A673 (cell line): ENCODE measurements at regions not wholly inside any gene's neighbourhood (a gene's known extent, or its start where the extent isn't known, plus 50 kb on each side); places are given as distances from the start of the nearest gene placed in this dataset.

Experiments used
- BruUV-seq: library from RNA; stranded (reverse); fragments of 400-500 nt; replicated peaks from 2 replicates; lab custom pipeline; 2021; lab: Mats Ljungman, UMichigan
- CTCF ChIA-PET: fragments of 300-600 bp; sonication (Branson Sonifier 250); formaldehyde crosslinking; loops from one replicate; lab custom pipeline; 2022; ENCODE audit warnings: antibody characterized with exemption; lab: Charles Lee
- POLR2A ChIA-PET: fragments of 300-600 bp; sonication (Branson Sonifier 250); formaldehyde crosslinking; loops from one replicate; lab custom pipeline; 2022; ENCODE audit warnings: antibody characterized with exemption; ENCODE audit not compliant: low non-redundant PET; lab: Charles Lee
- DNase-seq: peaks from one replicate; pipeline ENCODE4 v3.0.0-alpha.2; 2015; ENCODE audit warnings: low spot score
- H3K27ac ChIP-seq: fragments of 200-600 bp; sonication (generic); 2 replicates; pipeline ENCODE4 v1.5.1; 2016; ENCODE audit warnings: mixed run types, low read depth, mild to moderate bottlenecking, mixed read lengths, antibody characterized with exemption, low read length; ENCODE audit not compliant: poor library complexity, severe bottlenecking
- H3K27me3 ChIP-seq: fragments of 200-600 bp; sonication (generic); replicated peaks from 2 replicates; pipeline ENCODE4 v1.6.1; 2017; ENCODE audit warnings: mixed run types, low read depth, mild to moderate bottlenecking, mixed read lengths, antibody characterized with exemption, low read length; ENCODE audit not compliant: insufficient read depth, poor library complexity
- H3K36me3 ChIP-seq: fragments of 200-600 bp; sonication (generic); 2 replicates; pipeline ENCODE4 v1.6.1; 2016; ENCODE audit warnings: mixed run types, mild to moderate bottlenecking, mixed read lengths, antibody characterized with exemption, low read length; ENCODE audit not compliant: insufficient read depth, poor library complexity, severe bottlenecking
- H3K4me1 ChIP-seq: fragments of 200-600 bp; sonication (generic); 2 replicates; pipeline ENCODE4 v1.6.1; 2017; ENCODE audit warnings: mixed run types, mild to moderate bottlenecking, mixed read lengths, antibody characterized with exemption, low read length; ENCODE audit not compliant: insufficient read depth, poor library complexity, severe bottlenecking
- H3K4me3 ChIP-seq: fragments of 200-600 bp; sonication (generic); 2 replicates; pipeline ENCODE4 v1.5.1; 2016; ENCODE audit warnings: low read depth, mixed run types, mild to moderate bottlenecking, mixed read lengths, low read length; ENCODE audit not compliant: poor library complexity, severe bottlenecking
- H3K9me3 ChIP-seq: fragments of 200-600 bp; sonication (generic); 2 replicates; pipeline ENCODE4 v1.6.1; 2016; ENCODE audit warnings: mixed run types, low read depth, mild to moderate bottlenecking, mixed read lengths, antibody characterized with exemption, low read length; ENCODE audit not compliant: poor library complexity, severe bottlenecking
- EZH2 ChIP-seq: fragments of 200-600 bp; sonication (generic); IDR thresholded peaks from 2 replicates; pipeline ENCODE4 v1.6.1; 2017; ENCODE audit warnings: borderline replicate concordance, low read depth, mild to moderate bottlenecking, mixed read lengths, antibody characterized with exemption, low read length; ENCODE audit not compliant: poor library complexity, severe bottlenecking
- intact Hi-C: fragments of 100-400 bp; cut with micrococcal nuclease; formaldehyde crosslinking; loops from one replicate; pipeline ENCODE4 v1.10.0; 2022; ENCODE audit not compliant: unreplicated experiment
- TF ChIP-seq, protein P1 (sequence below): fragments of 300-800, 200-600 bp; sonication (generic); conservative IDR thresholded peaks from 2 replicates; pipeline ENCODE4 v1.5.1; 2017; ENCODE audit warnings: low read depth, mild to moderate bottlenecking, antibody characterized with exemption, low read length, moderate library complexity, mixed read lengths

GRCh38 chr11:130613396-130613795 lies 165.0 kb downstream of the ADAMTS15 start:
- Histone ChIP-seq H3K9me3 (no peaks in the 10 kb centered on the region), H3K36me3 (no peaks in the 10 kb centered on the region), H3K4me3 (no peak overlapping the region), H3K27ac (no peak overlapping the region), H3K27me3 (peaks cover 9% of the 10 kb centered on the region), H3K4me1 (no peaks in the 10 kb centered on the region)
- no peak for DNase-seq
- ChIA-PET POLR2A (no interaction called here), CTCF (no interaction called here)
- TF ChIP-seq, protein P1, sequence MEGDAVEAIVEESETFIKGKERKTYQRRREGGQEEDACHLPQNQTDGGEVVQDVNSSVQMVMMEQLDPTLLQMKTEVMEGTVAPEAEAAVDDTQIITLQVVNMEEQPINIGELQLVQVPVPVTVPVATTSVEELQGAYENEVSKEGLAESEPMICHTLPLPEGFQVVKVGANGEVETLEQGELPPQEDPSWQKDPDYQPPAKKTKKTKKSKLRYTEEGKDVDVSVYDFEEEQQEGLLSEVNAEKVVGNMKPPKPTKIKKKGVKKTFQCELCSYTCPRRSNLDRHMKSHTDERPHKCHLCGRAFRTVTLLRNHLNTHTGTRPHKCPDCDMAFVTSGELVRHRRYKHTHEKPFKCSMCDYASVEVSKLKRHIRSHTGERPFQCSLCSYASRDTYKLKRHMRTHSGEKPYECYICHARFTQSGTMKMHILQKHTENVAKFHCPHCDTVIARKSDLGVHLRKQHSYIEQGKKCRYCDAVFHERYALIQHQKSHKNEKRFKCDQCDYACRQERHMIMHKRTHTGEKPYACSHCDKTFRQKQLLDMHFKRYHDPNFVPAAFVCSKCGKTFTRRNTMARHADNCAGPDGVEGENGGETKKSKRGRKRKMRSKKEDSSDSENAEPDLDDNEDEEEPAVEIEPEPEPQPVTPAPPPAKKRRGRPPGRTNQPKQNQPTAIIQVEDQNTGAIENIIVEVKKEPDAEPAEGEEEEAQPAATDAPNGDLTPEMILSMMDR, result no peak
- no peak for TF ChIP-seq EZH2
- intact Hi-C loops, result no loop called here
- no TSS peak for BruUV-seq

DNA sequence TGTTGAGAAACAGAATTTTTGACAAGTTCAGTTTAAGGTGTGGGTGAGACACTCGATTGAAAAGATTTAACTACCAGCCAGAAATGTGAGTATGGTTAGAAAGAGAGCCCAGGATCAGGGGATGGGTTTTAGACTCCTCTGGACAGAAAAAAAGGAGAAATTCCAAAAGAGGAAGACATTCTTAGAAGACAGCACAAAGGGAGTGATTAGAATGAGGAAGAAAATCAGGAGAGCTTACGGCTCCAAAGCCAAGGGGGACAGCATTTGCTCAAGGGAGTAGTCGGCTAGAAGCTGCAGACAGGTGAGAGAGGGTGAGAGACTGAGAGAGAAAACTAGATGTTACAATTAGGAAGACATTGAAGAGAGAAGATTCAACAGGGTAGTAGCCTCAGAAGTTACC lies 166.1 kb downstream of the ADAMTS15 start:
- ChIA-PET POLR2A (no interaction called here), CTCF (no interaction called here)
- H3K36me3 ChIP-seq, result no peaks in the 10 kb centered on the region
- DNase-seq, result no peak
- no peaks in the 10 kb centered on the region for H3K9me3 ChIP-seq
- H3K27me3 ChIP-seq, result peaks cover 9% of the 10 kb centered on the region
- BruUV-seq, result no TSS peak
- H3K4me3 ChIP-seq, result no peak overlapping the region
- no peak overlapping the region for H3K27ac ChIP-seq
- intact Hi-C loops, result no loop called here
- no peak for TF ChIP-seq EZH2
- TF ChIP-seq, protein P1, result no peak
- H3K4me1 ChIP-seq, result no peaks in the 10 kb centered on the region

DNA sequence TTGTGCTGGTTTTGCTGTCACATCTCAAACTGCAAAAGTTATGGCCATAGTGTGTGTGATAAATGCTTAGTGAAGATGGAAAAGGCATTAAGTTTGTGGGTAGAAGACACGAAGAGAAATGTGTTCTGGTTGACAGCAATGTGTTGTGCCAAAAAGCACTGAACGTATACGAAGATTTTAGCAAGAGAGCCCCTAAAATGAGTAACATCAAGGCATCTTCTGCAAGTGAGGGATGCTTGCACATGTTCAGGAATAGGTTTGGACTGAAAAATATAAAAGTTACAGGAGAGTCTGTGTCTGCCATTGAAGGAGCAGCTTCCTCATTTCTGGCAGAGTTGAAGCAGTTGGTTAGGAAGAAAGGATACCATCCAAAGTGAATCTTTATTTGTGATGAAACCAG lies 167.1 kb downstream of the ADAMTS15 start:
- intact Hi-C loops, result no loop called here
- TF ChIP-seq, protein P1, result no peak
- ChIA-PET POLR2A (no interaction called here), CTCF (no interaction called here)
- no peak overlapping the region for H3K4me3 ChIP-seq
- no peak overlapping the region for H3K27ac ChIP-seq
- H3K4me1 ChIP-seq, result no peaks in the 10 kb centered on the region
- H3K9me3 ChIP-seq, result no peaks in the 10 kb centered on the region
- no peaks in the 10 kb centered on the region for H3K36me3 ChIP-seq
- BruUV-seq, result no TSS peak
- peaks cover 9% of the 10 kb centered on the region for H3K27me3 ChIP-seq
- DNase-seq, result no peak
